GM21367 (cell line): ENCODE measurements at regions not wholly inside any gene's neighbourhood (a gene's known extent, or its start where the extent isn't known, plus 50 kb on each side); places are given as distances from the start of the nearest gene placed in this dataset.
"Not testable (repeated sequence)": the region's sequence is repeated elsewhere in the genome, so short reads cannot be mapped to it uniquely, and the experiment has no call there.

ENCODE experiments used
- ATAC-seq: cut with Tn5 transposase; IDR thresholded peaks from one replicate; pipeline ENCODE4 v1.9.1; 2021; ENCODE audit not compliant: unreplicated experiment

GRCh38 chr7:46603780-46604179, 682.7 kb upstream of the IGFBP3 start:
- no peak for ATAC-seq

DNA sequence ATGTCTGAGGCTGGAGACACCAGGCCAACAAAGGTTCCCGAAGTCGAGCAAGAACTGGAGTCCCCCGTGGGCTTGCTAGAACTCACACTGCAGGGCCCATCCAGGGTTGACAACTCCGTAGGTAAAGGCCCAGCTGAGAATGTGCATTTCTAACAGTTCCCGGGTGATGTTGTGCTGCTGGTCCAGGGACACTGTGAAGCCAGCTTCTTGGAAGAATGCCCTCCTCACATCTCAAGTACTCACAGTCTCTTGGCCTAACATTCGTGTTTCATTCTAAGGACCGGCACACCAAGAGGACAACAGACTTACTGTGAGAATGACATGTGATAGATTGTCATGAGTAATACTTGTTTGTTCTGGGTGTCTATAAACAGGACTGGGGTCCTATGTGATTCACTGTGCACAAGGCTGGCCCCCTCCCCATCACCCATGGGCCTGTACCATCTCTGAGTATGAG, 682.3 kb upstream of the IGFBP3 start:
- ATAC-seq: no peak

- no peak for ATAC-seq
Measured at GRCh38 chr7:46600340-46600739, 679.3 kb upstream of the IGFBP3 start.

DNA sequence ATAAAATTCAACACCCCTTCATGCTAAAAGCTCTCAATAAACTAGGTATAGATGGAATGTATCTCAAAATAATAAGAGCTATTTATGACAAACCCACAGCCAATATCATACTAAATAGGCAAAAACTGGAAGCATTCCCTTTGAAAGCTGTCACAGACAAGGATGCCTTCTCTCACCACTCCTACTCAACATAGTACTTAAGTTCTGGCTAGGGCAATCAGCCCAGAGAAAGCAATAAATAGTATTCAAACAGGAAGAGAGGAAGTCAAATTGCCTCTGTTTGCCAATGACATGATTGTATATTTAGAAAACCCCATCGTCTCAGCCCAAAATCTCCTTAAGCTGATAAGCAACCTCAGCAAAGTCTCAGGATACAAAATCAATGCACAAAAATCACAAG, 673.8 kb upstream of the IGFBP3 start:
- not testable (repeated sequence) for ATAC-seq

GRCh38 chr7:46590918-46591905, 670.1 kb upstream of the IGFBP3 start:
- ATAC-seq: not testable (repeated sequence)

DNA sequence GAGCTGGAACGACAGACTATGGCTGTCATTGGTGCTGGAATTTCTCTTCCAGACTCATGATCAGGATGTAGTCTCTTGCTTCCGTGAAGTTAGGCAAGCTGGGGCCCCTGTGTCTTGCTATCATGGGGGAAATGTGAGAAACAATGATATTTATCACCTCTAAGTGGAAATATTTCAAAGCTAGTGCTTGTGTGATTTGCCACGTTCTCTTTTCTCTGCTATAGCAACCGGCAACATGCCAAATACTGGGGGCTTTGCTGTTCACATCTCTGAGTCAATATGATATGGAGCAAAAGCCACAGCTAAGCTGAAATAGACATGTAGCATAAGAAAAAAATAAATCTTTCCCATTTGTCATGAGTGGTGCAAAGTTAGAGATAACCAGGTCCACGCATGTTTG, 668.2 kb upstream of the IGFBP3 start:
- no peak for ATAC-seq

DNA sequence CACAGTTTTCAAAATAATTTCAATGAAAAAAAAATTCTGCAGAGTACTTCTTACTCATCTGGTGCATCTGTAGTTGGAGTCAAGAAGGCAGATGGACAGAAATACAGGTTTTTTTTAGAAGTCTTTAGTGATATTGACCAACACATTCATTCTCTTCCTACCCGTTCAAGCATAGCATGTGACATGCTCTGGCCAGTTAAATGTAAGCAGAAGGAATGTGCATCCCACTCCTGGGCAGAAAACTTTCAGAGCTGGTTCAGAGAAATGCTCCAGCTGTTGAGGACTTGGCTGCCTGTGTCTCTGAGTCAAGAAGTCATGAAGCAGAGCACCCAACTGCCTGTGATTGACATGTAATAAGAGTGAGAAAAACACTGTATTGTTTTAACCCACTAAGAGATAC, 665.3 kb upstream of the IGFBP3 start:
- no peak for ATAC-seq

- no peak for ATAC-seq
Measured at GRCh38 chr7:46583656-46584055, 662.6 kb upstream of the IGFBP3 start.

DNA sequence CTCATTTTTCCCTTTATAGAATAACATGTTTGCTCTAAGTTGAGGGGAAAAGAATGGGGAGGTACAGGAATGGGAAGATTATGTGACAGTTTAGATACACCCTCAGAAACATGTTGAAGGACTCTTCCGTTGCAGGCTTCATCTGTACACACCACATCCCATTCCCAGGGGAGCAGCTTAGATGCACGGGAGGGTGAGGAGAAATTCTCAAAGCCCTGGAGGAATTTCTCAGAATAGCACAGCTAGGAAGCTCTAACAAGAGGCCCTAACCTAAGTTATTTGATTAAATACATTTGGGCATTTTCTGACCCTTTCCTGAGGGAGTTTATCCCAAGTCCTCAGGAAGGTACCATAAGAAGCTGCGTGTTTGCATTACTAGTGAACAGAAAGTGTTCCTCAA, 660.2 kb upstream of the IGFBP3 start:
- no peak for ATAC-seq

DNA sequence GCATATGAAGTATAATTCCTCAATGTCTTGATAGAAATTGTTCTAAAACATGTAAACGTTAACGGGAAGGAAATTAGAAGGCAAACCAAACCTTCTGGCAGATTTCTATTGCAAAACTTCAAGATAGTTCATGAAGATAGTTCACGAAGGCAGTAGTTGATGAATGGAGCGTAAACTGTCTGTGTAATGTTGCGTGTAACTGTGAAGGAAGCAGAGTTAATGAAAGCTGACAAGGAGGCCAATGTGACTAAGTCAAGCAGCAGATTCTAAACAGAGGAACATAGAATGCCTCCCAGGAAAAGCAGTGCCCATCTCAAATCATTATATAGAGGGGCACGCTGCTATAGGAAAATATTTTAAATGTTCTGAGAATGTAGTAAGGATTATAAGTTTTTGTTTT, 659.7 kb upstream of the IGFBP3 start:
- ATAC-seq: no peak

- no peak for ATAC-seq
Measured at GRCh38 chr7:46577394-46577793, 656.3 kb upstream of the IGFBP3 start.

GRCh38 chr7:46576950-46577349, 655.9 kb upstream of the IGFBP3 start:
- no peak for ATAC-seq

DNA sequence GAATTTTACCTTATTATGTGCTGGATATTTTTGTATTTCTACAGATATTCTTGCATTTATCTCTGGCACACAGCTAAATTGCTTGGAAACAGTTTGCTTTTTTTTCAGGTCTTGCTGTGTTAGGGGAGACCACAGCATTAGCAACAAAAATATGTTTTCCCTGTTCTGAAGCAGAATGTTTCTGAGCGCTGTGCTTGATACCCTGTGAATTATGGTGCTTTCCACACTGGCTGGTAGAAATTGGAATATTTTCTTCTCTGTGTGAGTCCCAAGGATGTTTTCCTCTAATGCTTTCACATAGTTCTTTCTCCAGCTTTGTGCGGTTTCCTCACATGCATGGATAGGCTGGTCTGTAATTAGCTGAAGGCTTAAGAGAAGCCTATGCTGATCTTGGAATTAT, 651.6 kb upstream of the IGFBP3 start:
- no peak for ATAC-seq

DNA sequence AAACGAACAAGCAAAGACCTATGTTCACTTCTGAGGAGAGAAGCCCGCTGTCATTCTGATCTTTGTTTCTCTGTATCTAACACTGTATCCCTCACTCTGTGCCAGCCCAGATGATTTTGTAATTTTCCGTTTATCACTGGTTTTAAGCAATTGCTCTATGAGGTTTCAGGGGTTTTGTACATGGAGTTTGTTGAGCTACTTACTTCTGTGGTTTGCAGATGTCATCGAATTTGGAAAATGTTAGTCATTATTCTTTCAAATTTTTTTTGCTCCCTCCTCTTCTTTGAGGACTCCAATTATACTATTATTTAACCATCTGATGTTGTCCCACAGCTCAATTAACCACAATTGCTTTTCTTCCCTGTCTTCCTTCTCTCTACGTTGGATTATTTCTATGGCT, 650.9 kb upstream of the IGFBP3 start:
- no peak for ATAC-seq

DNA sequence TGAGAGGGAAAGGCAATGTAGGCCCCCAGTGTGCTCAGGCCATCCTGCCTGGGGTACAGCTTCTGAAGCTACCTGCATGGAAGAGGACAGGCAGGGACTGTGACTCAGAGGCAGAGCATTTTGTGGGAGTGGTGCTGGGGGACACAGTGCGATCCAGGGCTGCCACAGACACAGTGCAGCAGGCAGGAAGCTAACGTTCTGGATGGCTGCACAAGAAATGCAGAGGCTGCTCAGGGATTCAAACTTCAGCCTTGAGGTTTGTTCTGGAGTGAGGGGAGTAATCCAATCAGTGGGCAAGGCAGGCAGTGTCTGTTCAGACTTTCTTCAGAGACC, 648.0 kb upstream of the IGFBP3 start:
- no peak for ATAC-seq

DNA sequence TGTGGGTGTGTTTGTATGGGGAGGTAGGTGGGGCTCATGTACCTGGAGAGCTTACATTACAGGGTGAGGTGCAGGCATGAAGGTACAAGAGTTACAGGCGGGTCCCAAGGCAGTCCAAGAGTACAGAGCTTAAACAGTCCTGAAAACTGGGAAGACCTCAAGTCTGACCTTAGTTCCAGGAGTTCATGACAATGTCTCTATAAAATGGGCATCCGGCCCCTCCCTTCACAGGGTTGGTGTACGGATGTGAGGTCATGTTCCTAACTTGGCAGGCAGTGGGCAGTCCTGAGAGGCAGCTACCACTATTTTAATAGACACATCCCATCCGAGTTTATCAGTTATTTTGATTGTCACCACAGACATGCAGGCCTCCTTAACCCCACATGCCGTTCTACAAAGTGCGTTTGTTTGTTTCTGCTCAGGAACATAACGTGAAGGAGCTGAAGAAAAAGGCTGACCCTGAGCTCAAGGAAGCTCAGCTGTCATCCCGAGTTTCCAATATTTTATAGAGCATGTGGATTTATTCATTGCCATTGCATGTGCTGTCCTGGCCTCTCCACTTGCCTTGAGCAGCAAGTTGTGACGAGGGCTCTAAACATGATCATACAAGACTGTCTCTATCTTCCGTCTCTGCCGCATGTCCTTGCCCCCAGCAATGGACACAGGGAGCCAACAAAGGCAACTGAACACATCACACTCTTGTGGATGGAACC, 647.5 kb upstream of the IGFBP3 start:
- ATAC-seq: no peak

DNA sequence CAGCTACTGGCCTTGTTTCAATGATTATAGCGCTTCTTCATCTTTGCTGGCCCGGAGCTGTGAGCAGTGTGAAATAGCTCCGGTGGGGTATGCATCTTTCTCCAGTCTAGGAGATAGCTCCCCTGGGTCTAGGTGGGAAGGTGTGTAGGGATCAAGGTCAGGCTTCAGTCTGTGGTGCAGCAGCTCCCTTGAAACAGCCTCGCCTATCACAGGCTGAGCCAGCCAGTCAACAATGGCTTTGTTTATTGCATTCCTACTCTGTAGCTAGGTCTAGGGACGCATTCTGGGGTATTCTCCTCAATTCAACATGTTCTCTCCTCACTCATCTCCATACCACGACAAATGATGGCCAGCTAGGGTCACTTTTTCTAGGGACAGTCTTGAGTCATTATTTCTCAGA, 646.8 kb upstream of the IGFBP3 start:
- no peak for ATAC-seq

DNA sequence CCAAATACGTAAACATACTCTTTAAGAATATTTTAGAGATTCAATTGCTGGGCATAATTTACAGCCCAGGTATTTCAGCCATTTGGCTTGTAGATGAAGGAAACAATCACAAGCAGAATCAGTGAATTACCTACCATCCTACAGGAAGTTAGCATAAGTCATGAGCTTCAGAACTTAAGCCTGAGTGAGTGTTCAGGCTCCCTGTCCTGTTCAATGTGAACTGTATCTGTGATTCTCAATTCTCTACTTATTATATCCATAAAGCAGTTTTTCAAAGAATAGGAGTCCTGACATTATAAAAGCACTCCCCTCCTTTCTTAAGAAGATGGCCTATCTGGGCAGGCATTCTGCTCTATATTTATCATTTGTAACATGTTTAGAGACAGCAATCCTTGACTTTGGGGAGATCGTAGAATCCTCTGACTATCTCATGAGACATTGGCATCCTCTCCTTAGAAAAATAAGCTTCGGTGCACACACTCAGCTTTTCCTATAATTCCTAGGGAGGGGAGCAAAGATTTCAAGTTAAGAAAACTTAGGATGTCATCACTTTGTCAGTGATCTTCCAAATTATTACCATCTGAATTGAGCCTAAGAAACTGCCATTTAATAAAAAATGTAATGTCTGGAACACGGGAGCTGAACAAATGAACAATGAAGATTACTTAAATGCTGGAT, 645.2 kb upstream of the IGFBP3 start:
- ATAC-seq: no peak

- no peak for ATAC-seq
Measured at GRCh38 chr7:46565253-46566096, 644.4 kb upstream of the IGFBP3 start.

- ATAC-seq: no peak
Measured at GRCh38 chr7:46559194-46559832, 638.2 kb upstream of the IGFBP3 start.
